HG03175 (cell line): ENCODE measurements at regions not wholly inside any gene's neighbourhood (a gene's known extent, or its start where the extent isn't known, plus 50 kb on each side); places are given as distances from the start of the nearest gene placed in this dataset.

Source experiments
- ATAC-seq: cut with Tn5 transposase; IDR thresholded peaks from one replicate; pipeline ENCODE4 v1.9.1; 2021; ENCODE audit warnings: mild to moderate bottlenecking, moderate library complexity; ENCODE audit not compliant: unreplicated experiment

DNA sequence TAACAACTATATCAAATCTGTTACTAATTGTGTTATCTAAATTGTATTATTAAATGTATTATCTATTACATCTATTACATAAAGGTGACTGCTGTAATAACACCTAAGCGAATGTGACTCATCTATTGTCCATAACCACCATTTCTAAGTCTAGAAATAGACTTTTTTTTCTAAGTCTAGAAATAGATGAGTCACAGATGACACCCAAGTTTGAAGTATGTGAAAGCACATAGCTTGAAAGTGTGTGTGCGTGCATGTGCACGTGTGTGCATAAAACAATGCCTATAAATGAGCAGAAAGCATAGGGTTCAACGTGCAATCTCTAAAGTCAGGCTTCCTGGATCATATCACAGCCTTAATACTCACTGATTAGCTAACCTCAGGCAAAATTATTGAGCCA lies 451.3 kb upstream of the USP15 start:
- no peak for ATAC-seq

DNA sequence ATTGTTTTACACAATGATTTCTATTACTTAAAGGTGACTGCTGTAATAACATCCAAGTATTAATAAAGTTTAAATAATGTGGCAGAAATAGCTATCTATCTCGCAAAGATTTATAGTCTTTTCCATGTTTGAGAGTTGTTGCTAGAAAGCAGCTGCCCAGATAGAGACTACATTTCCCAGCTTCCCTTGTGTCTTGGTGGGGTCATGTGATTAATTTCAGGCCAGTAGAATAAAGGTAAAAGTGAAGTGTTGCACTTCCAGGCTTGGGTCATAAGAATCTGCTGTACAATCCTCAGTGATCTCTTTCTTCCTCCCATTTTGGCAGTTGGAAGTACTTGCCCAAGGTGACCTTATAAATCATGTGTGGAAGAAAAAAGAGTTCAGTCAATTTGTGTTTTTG lies 449.7 kb upstream of the USP15 start:
- ATAC-seq: no peak

DNA sequence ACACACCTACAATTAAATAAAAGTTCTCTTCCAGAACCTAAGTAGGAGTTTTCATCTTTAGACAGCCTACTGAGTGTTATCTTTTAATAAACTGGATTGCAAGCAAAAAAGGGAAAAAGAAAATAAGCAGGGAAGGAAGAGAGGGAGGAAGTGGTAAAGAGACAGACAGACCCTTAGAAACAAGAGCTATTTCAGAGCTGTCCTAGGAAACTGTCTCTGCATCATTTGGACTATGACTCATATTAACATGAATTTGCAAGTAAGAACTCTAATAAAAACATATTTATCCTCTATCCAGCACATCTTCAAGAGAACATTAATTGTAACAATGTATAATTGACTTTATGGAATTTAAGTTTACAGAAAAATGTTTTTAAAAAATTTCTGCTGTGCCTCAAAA lies 438.8 kb upstream of the USP15 start:
- ATAC-seq: no peak

- no peak for ATAC-seq
These were observed 437.1 kb upstream of the USP15 start for GRCh38 chr12:61823102-61823501.

- no peak for ATAC-seq
These were observed 413.4 kb upstream of the USP15 start for GRCh38 chr12:61846765-61847164.

DNA sequence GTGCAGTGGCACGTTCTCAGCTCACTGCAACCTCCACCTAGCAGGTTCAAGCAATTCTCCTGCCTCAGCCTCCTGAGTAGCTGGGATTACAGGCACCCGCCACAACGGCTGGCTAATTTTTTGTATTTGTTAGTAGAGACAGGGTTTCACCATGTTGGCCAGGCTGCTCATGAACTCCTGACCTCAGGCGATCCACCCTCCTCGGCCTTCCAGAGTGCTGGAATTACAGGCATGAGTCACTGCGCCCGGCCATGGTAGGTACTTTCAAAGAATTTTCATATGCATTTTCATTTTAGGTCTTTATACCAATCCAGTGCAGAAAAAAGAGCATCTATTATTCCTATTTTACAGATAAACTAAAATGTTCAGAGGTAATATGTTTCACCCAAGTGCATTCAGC lies 411.3 kb upstream of the USP15 start:
- ATAC-seq: no peak

GRCh38 chr12:61853945-61854344 lies 406.3 kb upstream of the USP15 start:
- ATAC-seq: no peak

DNA sequence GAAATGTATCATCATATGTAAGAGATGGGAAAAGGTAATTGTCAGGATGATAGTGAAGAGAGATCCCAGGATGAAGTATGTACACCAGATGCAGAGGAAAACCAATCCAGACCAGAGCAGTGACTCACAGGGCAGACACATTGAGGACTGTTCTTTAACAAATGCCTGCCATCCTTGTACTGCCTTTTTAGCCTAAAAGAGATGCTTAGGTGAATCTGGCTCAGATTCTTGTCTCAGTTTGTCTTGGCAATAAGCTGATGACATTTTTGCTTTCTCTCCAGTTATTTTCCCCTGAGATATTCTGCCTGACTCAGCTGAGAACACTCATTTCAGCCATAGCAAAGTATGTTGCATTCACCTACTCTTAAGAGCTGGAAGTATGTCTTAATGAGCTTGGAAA lies 405.3 kb upstream of the USP15 start:
- no peak for ATAC-seq

GRCh38 chr12:61857968-61858367 lies 402.2 kb upstream of the USP15 start:
- ATAC-seq: no peak

GRCh38 chr12:61860451-61860850 lies 399.8 kb upstream of the USP15 start:
- ATAC-seq: no peak

- no peak for ATAC-seq
These were observed 397.2 kb upstream of the USP15 start for GRCh38 chr12:61862986-61863385.

DNA sequence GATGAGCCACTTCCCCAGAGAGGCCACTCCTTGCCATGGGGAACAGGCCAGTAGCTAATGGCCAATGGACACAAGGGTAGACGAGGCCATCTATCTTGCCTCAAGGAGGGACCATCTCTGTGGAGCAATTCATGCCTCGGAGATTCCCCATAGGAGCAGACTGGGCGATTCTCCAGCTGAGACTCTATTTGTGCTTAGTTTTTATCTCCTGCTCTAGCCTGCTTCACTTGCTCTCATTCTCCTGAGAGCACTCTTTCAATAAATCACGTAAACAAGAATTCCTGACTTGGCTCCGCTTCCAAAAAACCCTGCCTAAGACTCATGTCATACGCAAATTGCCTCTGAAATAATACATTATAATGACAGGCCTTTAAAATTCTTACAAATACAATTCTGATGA lies 396.4 kb upstream of the USP15 start:
- no peak for ATAC-seq

DNA sequence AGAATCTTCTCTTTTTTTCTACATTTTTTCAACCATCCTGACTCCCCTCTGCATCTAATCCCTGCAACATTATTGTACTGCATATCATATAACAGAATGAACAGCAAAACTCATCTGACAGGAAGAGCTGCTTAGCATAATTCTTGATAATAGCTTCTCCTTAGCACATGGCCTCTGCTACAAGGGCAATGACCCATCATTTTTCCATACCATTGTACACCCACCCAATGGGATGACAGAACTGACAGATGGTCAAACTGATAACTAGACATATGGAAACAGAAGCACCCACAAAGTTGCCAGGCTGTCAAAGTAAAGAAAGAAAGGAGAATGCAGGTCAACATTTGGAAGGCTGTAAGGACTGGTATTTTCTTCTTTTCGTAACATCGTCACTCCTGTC lies 390.4 kb upstream of the USP15 start:
- ATAC-seq: no peak

DNA sequence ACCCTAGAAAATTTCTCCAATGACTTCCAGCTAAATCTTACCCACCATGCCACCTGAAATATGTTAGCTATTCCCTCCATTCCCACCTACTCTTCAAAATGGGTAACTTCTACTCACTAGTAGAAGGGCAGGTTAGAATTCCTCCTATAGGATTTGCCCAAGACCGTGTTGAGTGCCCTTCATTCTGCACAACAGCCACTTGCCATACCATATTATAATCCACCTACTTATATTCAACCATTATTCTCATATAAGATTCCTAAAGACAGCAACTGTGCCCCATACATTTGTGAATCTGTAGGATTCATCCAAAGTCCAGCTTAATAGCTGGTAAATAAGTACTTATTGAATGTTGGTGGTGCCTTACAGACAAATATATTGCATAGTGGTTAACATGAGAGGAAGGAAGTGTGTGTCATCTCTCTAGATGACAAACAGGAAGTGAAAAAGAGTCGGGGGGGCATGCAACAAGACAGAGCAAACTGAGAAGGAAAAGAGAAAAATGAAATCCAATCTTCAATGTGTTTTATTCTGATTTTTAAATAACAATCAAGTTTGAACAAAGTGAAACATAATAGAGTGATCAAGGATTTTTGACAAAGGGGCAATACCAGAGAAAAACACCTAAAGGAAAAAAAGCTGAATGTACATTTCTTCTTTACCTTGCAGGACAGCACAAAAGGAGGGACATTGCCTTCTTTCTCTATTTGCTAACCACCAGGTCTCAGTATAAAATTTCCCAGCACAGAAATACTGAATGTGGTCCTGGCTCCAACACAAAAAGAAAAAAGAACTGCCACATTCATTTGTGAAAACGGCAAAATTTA lies 389.3 kb upstream of the USP15 start:
- peak; percentile 73 for ATAC-seq

DNA sequence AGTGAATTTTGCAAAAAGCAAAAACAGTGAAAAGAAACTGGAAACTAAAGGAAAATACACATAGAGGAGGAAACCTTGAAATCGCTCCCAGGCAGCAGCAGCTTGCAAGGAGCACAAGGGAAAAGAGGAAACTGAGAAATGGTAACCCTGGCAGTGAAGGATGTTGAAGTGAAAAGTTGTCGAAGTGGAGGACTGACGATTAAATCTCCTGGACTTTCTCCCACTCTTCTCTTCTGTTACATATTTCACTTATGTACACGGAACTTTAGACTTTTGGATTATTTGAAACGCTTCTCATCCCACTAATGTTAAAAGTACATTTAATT lies 388.8 kb upstream of the USP15 start:
- no peak for ATAC-seq

GRCh38 chr12:61879229-61879628 lies 381.0 kb upstream of the USP15 start:
- no peak for ATAC-seq

- no peak for ATAC-seq
These were observed 380.0 kb upstream of the USP15 start for GRCh38 chr12:61880186-61880585.

DNA sequence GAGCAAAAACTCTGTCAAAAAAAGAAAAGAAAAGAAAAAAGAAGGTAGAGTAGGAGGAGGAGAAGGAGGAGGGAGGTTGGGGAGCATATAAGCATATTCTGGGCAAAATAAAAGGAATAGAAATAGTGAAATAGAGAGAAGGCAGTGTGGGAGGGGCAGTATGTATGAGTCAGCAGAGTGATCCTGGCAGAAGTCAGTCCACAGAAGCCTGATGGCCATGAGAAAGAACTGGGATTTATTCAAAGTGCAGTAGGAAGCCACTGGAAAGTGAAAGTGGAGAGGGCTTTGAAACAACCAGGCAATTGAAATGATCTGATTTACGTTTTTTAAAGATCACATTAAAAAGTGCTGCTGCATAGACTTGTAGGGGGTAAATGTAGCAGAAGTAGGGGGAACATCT lies 368.6 kb upstream of the USP15 start:
- ATAC-seq: no peak

GRCh38 chr12:61894168-61894567 lies 366.0 kb upstream of the USP15 start:
- ATAC-seq: no peak

GRCh38 chr12:61896436-61896835 lies 363.8 kb upstream of the USP15 start:
- no peak for ATAC-seq

- no peak for ATAC-seq
These were observed 357.8 kb upstream of the USP15 start for GRCh38 chr12:61902403-61902802.

DNA sequence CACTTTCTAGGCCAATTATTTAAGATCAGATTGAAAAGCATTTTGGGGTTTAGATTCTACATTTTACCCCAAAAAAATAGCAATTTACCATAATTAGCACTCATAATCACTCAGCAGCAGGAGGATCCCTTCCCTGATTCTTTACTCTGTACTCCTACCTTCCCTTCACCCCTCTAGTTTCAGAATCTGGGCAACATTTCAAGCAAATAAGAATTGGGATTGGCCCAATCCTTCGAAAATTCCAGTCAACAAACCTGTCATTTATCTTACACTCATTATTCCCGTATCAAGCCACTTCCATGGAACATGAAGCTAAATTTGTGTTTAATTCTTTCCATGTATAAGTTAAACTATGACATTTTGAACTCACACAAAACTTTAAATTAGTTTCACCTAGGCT lies 349.1 kb upstream of the USP15 start:
- ATAC-seq: no peak

DNA sequence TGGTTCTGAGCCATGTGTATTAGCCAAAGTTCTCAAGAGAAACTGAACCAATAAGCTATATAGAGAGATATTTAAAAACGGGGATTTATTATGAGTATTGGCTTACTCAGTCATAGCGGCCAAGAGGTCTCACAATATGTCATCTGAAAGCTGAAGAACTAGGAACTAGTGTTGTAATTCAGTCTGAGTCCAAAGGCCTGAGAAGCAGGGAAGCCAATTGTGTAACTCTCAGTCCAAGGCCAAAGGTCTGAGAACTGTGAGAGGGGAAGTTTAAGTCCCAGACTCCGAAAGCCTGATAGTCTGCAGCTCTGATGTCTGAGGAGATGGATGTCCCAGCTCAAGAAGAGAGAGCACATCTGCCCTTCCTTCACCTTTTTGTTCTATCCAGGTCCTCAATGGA lies 344.8 kb upstream of the USP15 start:
- ATAC-seq: no peak
